Activated T-helper 17 cell treated with anti-CD3 and anti-CD28 coated beads, Interleukin-2, amount 50 U/mL, for 72 hours (primary cell): ENCODE measurements at regions not wholly inside any gene's neighbourhood (a gene's known extent, or its start where the extent isn't known, plus 50 kb on each side); places are given as distances from the start of the nearest gene placed in this dataset.
"Not testable (repeated sequence)": the region's sequence is repeated elsewhere in the genome, so short reads cannot be mapped to it uniquely, and the experiment has no call there.

Source experiments
- ATAC-seq: fragments of 150-1000 bp; cut with Tn5 transposase; replicated peaks from 2 replicates; pipeline ENCODE4 v1.10.0; 2021; ENCODE audit warnings: mild to moderate bottlenecking, moderate library complexity
- H3K27ac Mint-ChIP-seq: one replicate; pipeline ENCODE4 v1.8.0; 2022; ENCODE audit warnings: mixed read lengths
- H3K27me3 Mint-ChIP-seq: one replicate; pipeline ENCODE4 v1.8.0; 2022; ENCODE audit warnings: mixed read lengths
- H3K36me3 Mint-ChIP-seq: one replicate; pipeline ENCODE4 v1.8.0; 2022; ENCODE audit warnings: low read depth, mild to moderate bottlenecking, mixed read lengths
- H3K4me1 Mint-ChIP-seq: one replicate; pipeline ENCODE4 v1.8.0; 2022; ENCODE audit warnings: mixed read lengths
- H3K4me3 Mint-ChIP-seq: one replicate; pipeline ENCODE4 v1.8.0; 2022; ENCODE audit warnings: mild to moderate bottlenecking, mixed read lengths
- H3K9me3 Mint-ChIP-seq: one replicate; pipeline ENCODE4 v1.8.0; 2022; ENCODE audit warnings: mixed read lengths

- Mint-ChIP-seq H3K9me3 (no peaks in the 10 kb centered on the region), H3K27me3 (no peaks in the 10 kb centered on the region), H3K27ac (no peak overlapping the region), H3K4me3 (no peak overlapping the region), H3K36me3 (no peaks in the 10 kb centered on the region), H3K4me1 (no peaks in the 10 kb centered on the region)
- ATAC-seq = no peak
Measured at GRCh38 chr6:86423571-86423970, 513.8 kb upstream of the HTR1E start.

DNA sequence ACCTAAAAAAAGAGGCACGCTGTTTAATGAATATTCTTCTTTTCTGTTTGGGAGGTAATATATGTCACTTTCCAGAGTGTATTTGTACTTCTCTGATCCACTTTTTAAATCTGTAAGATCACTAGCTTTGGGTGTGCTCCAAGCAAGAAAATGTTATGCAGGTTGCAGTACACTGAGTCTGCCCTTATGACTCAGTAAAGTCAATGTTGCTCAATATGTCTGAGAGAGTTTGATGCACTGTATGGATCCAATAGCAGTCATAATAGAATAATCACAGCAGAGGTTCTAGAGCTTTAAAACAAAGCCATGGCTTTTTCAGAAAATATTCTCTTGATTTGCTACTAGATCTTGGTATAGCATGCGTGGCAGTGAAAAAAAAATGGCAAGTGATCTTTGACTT lies 525.3 kb upstream of the HTR1E start:
- Mint-ChIP-seq H3K36me3 (no peaks in the 10 kb centered on the region), H3K4me1 (no peaks in the 10 kb centered on the region), H3K27ac (no peak overlapping the region), H3K9me3 (peaks cover 7% of the 10 kb centered on the region), H3K4me3 (no peak overlapping the region), H3K27me3 (no peaks in the 10 kb centered on the region)
- ATAC-seq = no peak

DNA sequence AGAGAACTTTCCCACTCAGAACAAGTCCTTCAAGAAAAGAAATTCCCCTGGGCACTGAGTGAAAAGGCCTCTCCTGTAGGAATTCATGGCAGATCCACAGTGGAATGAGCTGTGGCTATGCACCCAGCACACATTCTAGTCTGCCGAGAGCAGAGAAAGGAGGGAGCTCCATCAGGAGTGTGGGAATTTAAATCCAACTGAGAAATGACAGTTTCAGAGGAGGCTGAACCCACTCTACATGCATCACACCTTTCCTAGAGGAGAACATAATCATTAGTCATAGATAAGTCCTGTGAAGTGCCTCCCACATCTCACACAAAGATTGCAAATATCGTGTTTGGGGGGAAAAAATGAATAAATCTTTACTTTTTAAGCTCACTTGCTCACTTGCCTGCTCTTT lies 530.2 kb upstream of the HTR1E start:
- Mint-ChIP-seq H3K27ac (no peak overlapping the region), H3K36me3 (no peaks in the 10 kb centered on the region), H3K4me1 (no peaks in the 10 kb centered on the region), H3K9me3 (peaks cover 10% of the 10 kb centered on the region), H3K4me3 (no peak overlapping the region), H3K27me3 (no peaks in the 10 kb centered on the region)
- no peak for ATAC-seq

- H3K9me3 Mint-ChIP-seq, H3K36me3 Mint-ChIP-seq, H3K4me3 Mint-ChIP-seq, ATAC-seq, H3K27me3 Mint-ChIP-seq, H3K27ac Mint-ChIP-seq, H3K4me1 Mint-ChIP-seq: not testable (repeated sequence)
Measured at GRCh38 chr6:86392850-86393249, 544.5 kb upstream of the HTR1E start.

DNA sequence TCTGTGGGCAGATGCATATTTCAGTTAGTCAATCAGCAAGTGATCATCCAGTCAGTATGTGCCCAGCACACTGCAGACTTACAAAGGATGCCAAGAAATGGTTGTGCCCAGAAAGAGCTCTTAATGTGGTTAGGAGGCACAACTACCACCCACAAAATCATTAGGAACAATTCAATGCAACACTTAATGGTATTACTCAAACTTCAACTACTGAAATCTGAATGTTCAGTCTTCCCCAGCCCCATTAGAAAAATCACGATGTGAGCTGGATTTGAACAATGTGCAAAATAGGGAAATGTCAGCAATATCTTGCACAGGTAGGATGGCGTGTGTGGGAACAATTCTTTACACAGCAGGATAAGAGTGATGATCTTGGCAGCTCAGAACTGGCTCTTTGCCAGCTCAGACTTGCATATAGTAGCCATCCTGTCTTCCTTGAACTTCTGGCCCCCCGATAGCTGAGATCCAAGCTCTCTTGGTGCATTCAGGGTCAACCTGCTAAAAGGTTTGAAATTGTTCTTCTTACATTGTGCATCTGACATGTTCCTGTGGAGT lies 556.7 kb upstream of the HTR1E start:
- peaks cover 6% of the 10 kb centered on the region for H3K9me3 Mint-ChIP-seq
- H3K27ac Mint-ChIP-seq = no peak overlapping the region
- no peaks in the 10 kb centered on the region for H3K36me3 Mint-ChIP-seq
- no peak for ATAC-seq
- no peaks in the 10 kb centered on the region for H3K4me1 Mint-ChIP-seq
- no peak overlapping the region for H3K4me3 Mint-ChIP-seq
- no peaks in the 10 kb centered on the region for H3K27me3 Mint-ChIP-seq

DNA sequence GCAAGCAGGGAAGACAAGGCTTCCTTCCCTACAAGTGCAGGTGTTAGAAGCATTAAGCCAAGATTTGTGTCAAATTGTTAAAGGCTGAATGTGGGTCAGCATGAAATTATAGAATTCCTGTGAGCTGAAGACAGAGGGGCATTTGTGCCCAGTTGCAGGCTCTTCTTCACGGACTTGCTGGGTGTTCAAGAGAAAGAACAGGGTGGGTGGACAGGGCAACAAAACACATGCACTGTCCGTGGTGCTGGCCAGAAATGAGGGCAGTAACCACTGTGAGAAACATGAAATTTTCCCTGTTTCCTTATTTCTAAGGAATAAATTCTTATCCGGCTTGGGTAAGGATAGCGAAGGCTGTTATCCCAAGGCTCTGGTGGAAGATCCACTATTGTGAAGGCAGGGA lies 579.5 kb upstream of the HTR1E start:
- Mint-ChIP-seq H3K9me3 (peaks cover 9% of the 10 kb centered on the region), H3K27ac (no peak overlapping the region), H3K36me3 (no peaks in the 10 kb centered on the region), H3K27me3 (no peaks in the 10 kb centered on the region), H3K4me1 (no peaks in the 10 kb centered on the region), H3K4me3 (no peak overlapping the region)
- ATAC-seq = no peak

GRCh38 chr6:86355271-86355670 lies 582.1 kb upstream of the HTR1E start:
- Mint-ChIP-seq H3K4me1 (no peaks in the 10 kb centered on the region), H3K36me3 (no peaks in the 10 kb centered on the region), H3K27me3 (no peaks in the 10 kb centered on the region), H3K4me3 (no peak overlapping the region), H3K27ac (no peak overlapping the region), H3K9me3 (peaks cover 9% of the 10 kb centered on the region)
- no peak for ATAC-seq

GRCh38 chr6:86331919-86332318 lies 605.4 kb upstream of the HTR1E start:
- no peak overlapping the region for H3K27ac Mint-ChIP-seq
- H3K36me3 Mint-ChIP-seq = no peaks in the 10 kb centered on the region
- no peaks in the 10 kb centered on the region for H3K4me1 Mint-ChIP-seq
- peaks cover 4% of the 10 kb centered on the region for H3K9me3 Mint-ChIP-seq
- no peak overlapping the region for H3K4me3 Mint-ChIP-seq
- no peak for ATAC-seq
- H3K27me3 Mint-ChIP-seq = no peaks in the 10 kb centered on the region

DNA sequence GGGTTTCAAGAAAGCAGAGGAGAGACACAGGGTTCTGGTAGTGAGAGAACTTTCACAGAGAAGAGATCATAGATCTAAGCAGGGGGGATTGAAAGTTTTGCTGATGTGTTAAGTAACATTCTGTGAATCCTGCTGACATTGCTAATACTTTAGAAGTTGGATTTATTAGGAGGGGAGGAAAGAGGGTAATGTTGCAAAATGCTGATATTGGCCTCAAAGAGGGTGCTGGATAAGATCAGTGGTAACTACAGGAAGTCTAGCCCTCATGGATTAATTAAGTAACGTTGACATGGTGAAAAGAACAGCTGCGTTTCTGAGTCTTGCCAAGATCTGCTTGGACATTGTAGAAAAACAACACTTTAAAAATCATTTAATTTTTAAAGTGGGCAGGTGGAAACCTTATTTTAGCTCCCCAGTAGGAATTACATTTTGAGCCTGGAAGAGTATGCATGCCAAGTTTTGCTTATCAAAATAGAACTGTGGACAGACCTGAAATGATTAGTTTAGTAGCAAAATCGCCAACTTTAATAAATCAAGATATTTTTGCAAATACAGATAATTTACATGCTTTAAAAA lies 606.0 kb upstream of the HTR1E start:
- Mint-ChIP-seq H3K27ac (no peak overlapping the region), H3K9me3 (peaks cover 3% of the 10 kb centered on the region), H3K36me3 (no peaks in the 10 kb centered on the region), H3K4me1 (no peaks in the 10 kb centered on the region), H3K27me3 (no peaks in the 10 kb centered on the region), H3K4me3 (no peak overlapping the region)
- ATAC-seq = no peak

DNA sequence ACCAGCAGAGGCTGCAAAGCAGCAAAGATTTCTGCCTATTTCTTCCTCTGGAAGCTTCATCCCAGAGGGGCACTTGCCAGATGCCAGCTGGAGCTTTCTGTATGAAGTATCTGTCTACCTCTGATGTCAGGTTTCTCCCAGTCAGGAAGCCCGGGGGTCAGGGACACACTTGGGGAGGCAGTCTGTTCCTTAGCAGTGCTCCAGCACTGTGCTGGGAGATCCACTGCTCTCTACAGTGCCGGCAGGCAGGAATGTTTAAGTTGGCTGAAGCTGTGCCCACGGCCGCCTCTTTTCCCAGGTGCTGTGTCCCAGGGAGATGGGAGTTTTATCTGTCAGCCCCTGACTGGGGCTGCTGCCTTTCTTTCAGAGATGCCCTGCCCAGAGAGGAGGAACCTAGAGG lies 631.1 kb upstream of the HTR1E start:
- no peak for ATAC-seq
- H3K27ac Mint-ChIP-seq = no peak overlapping the region
- peaks cover 20% of the 10 kb centered on the region for H3K9me3 Mint-ChIP-seq
- H3K36me3 Mint-ChIP-seq = no peaks in the 10 kb centered on the region
- H3K4me3 Mint-ChIP-seq = no peak overlapping the region
- H3K27me3 Mint-ChIP-seq = no peaks in the 10 kb centered on the region
- H3K4me1 Mint-ChIP-seq = no peaks in the 10 kb centered on the region

DNA sequence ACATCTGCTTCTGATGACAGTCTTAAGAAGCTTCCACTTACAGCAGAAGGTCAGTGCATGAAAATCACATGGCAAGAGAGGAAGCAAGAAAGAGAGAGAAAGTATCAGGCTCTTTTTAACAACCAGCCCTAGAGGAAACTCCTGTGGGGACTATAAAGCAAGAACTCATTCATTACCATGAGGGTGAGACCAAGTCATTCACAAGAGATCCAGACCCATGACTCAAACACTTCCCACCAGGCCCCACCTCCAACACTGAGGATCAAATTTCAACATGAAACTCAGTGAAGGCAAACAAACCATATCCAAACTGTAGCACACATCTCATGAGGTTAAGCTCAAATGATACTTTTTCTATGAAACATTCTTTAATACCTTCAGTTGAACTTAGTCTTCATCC lies 643.2 kb upstream of the SYNCRIP start:
- Mint-ChIP-seq H3K27me3 (no peaks in the 10 kb centered on the region), H3K27ac (no peak overlapping the region), H3K9me3 (peaks cover 22% of the 10 kb centered on the region), H3K4me1 (no peaks in the 10 kb centered on the region), H3K36me3 (no peaks in the 10 kb centered on the region), H3K4me3 (no peak overlapping the region)
- no peak for ATAC-seq

DNA sequence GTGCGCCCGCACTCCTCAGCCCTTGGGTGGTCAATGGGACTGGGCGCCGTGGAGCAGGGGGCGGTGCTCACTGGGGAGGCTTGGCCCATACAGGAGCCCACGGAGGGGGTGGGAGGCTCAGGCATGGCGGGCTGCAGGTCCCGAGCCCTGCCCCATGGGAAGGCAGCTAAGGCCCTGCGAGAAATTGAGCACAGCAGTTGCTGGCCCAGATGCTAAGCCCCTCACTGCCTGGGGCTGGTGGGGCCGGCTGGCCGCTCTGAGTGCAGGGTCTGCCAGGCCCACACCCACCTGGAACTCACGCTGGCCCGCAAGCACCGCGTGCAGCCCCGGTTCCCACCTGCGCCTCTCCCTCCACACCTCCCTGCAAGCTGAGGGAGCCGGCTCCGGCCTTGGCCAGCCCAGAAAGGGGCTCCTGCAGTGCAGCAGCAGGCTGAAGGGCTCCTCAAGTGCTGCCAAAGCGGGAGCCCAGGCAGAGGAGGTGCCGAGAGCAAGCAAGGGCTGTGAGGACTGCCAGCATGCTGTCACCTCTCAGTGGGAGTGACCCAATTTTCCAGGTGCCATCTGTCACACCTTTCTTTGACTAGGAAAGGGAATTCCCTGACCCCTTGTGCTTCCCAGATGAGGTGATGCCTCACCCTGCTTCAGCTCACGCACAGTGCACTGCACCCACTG lies 642.3 kb upstream of the SYNCRIP start:
- not testable (repeated sequence) for H3K4me1 Mint-ChIP-seq

GRCh38 chr6:86283596-86283995 lies 640.9 kb upstream of the SYNCRIP start:
- not testable (repeated sequence) for H3K27ac Mint-ChIP-seq, ATAC-seq, H3K27me3 Mint-ChIP-seq, H3K4me3 Mint-ChIP-seq, H3K36me3 Mint-ChIP-seq, H3K4me1 Mint-ChIP-seq
- H3K9me3 Mint-ChIP-seq = peaks cover 24% of the 10 kb centered on the region

More for the DNA sequence above, 642.3 kb upstream of the SYNCRIP start:
- not testable (repeated sequence) for H3K4me3 Mint-ChIP-seq, H3K36me3 Mint-ChIP-seq, H3K27ac Mint-ChIP-seq, H3K27me3 Mint-ChIP-seq, ATAC-seq
- H3K9me3 Mint-ChIP-seq = peaks cover 24% of the 10 kb centered on the region

GRCh38 chr6:86276056-86276455 lies 633.4 kb upstream of the SYNCRIP start:
- H3K36me3 Mint-ChIP-seq = no peaks in the 10 kb centered on the region
- no peak overlapping the region for H3K27ac Mint-ChIP-seq
- no peaks in the 10 kb centered on the region for H3K27me3 Mint-ChIP-seq
- H3K4me1 Mint-ChIP-seq = no peaks in the 10 kb centered on the region
- H3K4me3 Mint-ChIP-seq = no peak overlapping the region
- H3K9me3 Mint-ChIP-seq = peaks cover 6% of the 10 kb centered on the region
- no peak for ATAC-seq

DNA sequence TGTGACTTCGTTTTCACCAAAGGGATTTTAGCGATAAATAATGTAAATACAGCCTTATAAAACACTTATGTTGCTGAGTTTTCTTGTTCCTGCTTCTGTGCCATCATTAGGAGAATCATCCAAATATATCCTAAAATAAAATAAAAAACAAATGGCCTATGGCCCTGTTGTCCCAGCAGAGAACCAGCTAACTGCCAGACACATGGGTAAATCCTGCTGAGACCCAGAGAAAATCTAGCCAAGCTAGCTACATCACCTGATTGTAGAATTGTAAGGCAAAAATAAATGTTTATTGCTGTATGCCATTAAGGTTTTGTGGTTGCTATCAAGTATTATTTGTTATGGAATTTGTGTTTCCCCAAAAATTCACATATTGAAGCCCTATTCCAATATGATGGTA lies 631.2 kb upstream of the SYNCRIP start:
- H3K27me3 Mint-ChIP-seq = no peaks in the 10 kb centered on the region
- H3K27ac Mint-ChIP-seq = no peak overlapping the region
- H3K4me1 Mint-ChIP-seq = no peaks in the 10 kb centered on the region
- no peak overlapping the region for H3K4me3 Mint-ChIP-seq
- peaks cover 6% of the 10 kb centered on the region for H3K9me3 Mint-ChIP-seq
- H3K36me3 Mint-ChIP-seq = no peaks in the 10 kb centered on the region
- ATAC-seq = no peak
